OCI-LY1 (cell line): ENCODE measurements at regions not wholly inside any gene's neighbourhood (a gene's known extent, or its start where the extent isn't known, plus 50 kb on each side); places are given as distances from the start of the nearest gene placed in this dataset.

Experiments
- H2AFZ ChIP-seq: fragments of 200-600 bp; sonication (generic), shearing (Covaris generic); 2 replicates; pipeline ENCODE4 v1.6.0; 2014; ENCODE audit warnings: antibody characterized with exemption, mild to moderate bottlenecking, low read length
- H3F3A ChIP-seq: fragments of 200-600 bp; sonication (generic), shearing (Covaris generic); 2 replicates; pipeline ENCODE4 v1.6.0; 2014; ENCODE audit warnings: mild to moderate bottlenecking, antibody characterized with exemption, low read length, moderate library complexity; ENCODE audit not compliant: insufficient read depth
- H3K27ac ChIP-seq: fragments of 200-600 bp; sonication (generic); 2 replicates; pipeline ENCODE4 v1.5.1; 2014; ENCODE audit warnings: low read length, mixed run types, mild to moderate bottlenecking, low read depth; ENCODE audit not compliant: poor library complexity, severe bottlenecking
- H3K27me3 ChIP-seq: fragments of 200-600 bp; sonication (generic); 2 replicates; pipeline ENCODE4 v1.6.0; 2014; ENCODE audit warnings: antibody characterized with exemption, mild to moderate bottlenecking, low read length, moderate library complexity; ENCODE audit not compliant: insufficient read depth
- H3K36me3 ChIP-seq: fragments of 200-600 bp; sonication (generic); 2 replicates; pipeline ENCODE4 v1.6.1; 2014; ENCODE audit warnings: mild to moderate bottlenecking, antibody characterized with exemption, low read length, moderate library complexity, mixed read lengths; ENCODE audit not compliant: insufficient read depth
- H3K4me1 ChIP-seq: fragments of 200-600 bp; sonication (generic); 2 replicates; pipeline ENCODE4 v1.5.1; 2014; ENCODE audit warnings: mild to moderate bottlenecking, low read length, moderate library complexity; ENCODE audit not compliant: insufficient read depth, severe bottlenecking
- H3K4me2 ChIP-seq: fragments of 200-600 bp; sonication (generic), shearing (Covaris generic); 2 replicates; pipeline ENCODE4 v1.6.1; 2014; ENCODE audit warnings: low read length
- H3K4me3 ChIP-seq: fragments of 200-600 bp; sonication (generic); 2 replicates; pipeline ENCODE4 v1.5.1; 2014; ENCODE audit warnings: low read length, low read depth, mild to moderate bottlenecking, mixed read lengths; ENCODE audit not compliant: poor library complexity, severe bottlenecking
- H3K79me2 ChIP-seq: fragments of 200-600 bp; shearing (Covaris generic); 2 replicates; pipeline ENCODE4 v1.6.1; 2016; ENCODE audit warnings: mixed run types, low read length, mixed read lengths; ENCODE audit not compliant: insufficient read depth
- H3K9ac ChIP-seq: fragments of 200-600 bp; sonication (generic), shearing (Covaris generic); 2 replicates; pipeline ENCODE4 v1.6.1; 2014; ENCODE audit warnings: mild to moderate bottlenecking, low read length, mixed read lengths
- H3K9me2 ChIP-seq: fragments of 200-600 bp; sonication (generic), shearing (Covaris generic); 2 replicates; pipeline ENCODE4 v1.6.1; 2014; ENCODE audit warnings: low read depth, mild to moderate bottlenecking, low read length, mixed read lengths
- H3K9me3 ChIP-seq: fragments of 200-600 bp; shearing (Covaris generic); 2 replicates; pipeline ENCODE4 v1.6.1; 2014; ENCODE audit warnings: low read length, mixed read lengths
- H4K20me1 ChIP-seq: fragments of 200-600 bp; sonication (generic), shearing (Covaris generic); 2 replicates; pipeline ENCODE4 v1.6.0; 2016; ENCODE audit warnings: mild to moderate bottlenecking, low read length; ENCODE audit not compliant: insufficient read depth
- CTCF ChIP-seq: fragments of 200-600 bp; sonication (generic), shearing (Covaris generic); IDR thresholded peaks from 2 replicates; pipeline ENCODE4 v1.5.1; 2017; ENCODE audit warnings: mild to moderate bottlenecking, antibody characterized with exemption, low read length, moderate library complexity, mixed read lengths
- EZH2 ChIP-seq: fragments of 200-600 bp; sonication (generic), shearing (Covaris generic); IDR thresholded peaks from 2 replicates; pipeline ENCODE4 v1.8.0; 2017; ENCODE audit warnings: borderline replicate concordance, mixed run types, mild to moderate bottlenecking, antibody characterized with exemption, low read length, moderate library complexity, mixed read lengths

DNA sequence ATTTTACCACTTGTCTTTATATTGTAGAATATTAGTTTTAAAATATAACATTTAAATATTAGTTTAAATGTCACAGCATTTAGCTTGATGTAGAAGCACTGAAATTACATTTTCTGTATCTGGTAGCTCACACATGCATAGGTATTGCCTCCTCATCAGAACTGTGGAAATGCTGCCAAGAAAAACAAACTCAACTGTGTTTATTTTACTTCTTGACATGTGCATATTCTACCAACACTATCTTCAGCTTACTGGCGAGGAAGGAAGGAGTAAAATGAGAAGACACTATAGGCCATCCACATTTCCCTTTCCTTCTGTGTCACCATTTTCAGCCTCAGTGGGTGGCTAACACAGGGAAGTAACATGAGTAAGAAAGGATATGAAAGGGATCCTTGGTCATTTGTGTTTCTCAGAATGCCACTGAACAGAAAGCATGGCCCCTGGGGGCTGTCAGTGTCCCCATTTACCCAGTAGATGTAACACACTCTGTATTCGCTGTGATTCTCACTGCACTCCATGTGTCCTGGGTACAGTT, 81.0 kb upstream of the HTR4 start:
- H3K4me2 ChIP-seq = no peak overlapping the region
- H3K4me3 ChIP-seq = no peak overlapping the region
- no peaks in the 10 kb centered on the region for H3K9me2 ChIP-seq
- no peak overlapping the region for H2AFZ ChIP-seq
- no peaks in the 10 kb centered on the region for H3F3A ChIP-seq
- no peaks in the 10 kb centered on the region for H3K4me1 ChIP-seq
- no peaks in the 10 kb centered on the region for H3K79me2 ChIP-seq
- H4K20me1 ChIP-seq = no peaks in the 10 kb centered on the region
- no peaks in the 10 kb centered on the region for H3K9me3 ChIP-seq
- H3K27ac ChIP-seq = no peak overlapping the region
- TF ChIP-seq CTCF = no peak
- no peak for TF ChIP-seq EZH2
- no peak overlapping the region for H3K9ac ChIP-seq
- no peaks in the 10 kb centered on the region for H3K36me3 ChIP-seq
- H3K27me3 ChIP-seq = no peaks in the 10 kb centered on the region

DNA sequence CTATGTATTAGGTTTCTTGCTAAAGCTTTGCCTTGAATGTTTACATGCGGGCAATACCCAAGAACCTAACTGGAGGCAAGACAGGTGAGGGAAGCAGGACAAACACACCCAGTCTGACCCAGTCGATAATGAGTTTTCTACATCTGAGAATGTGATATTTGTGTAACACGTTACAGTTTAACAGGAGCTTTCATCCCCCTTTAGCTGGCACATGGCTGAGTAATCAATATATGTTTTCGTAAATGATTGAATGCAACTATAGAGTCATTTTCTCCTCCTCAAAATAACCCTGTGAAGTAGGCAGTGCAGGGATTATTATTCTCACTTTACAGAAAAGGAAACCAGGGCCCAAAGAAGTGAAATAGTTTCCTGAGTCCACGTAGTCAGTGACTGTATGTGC, 84.7 kb upstream of the HTR4 start:
- no peaks in the 10 kb centered on the region for H3K4me1 ChIP-seq
- no peaks in the 10 kb centered on the region for H3K27me3 ChIP-seq
- no peak overlapping the region for H3K9ac ChIP-seq
- no peak overlapping the region for H2AFZ ChIP-seq
- H3F3A ChIP-seq = no peaks in the 10 kb centered on the region
- H3K79me2 ChIP-seq = no peaks in the 10 kb centered on the region
- H3K9me2 ChIP-seq = no peaks in the 10 kb centered on the region
- H3K36me3 ChIP-seq = no peaks in the 10 kb centered on the region
- no peaks in the 10 kb centered on the region for H3K9me3 ChIP-seq
- TF ChIP-seq CTCF (no peak), EZH2 (no peak)
- H3K4me2 ChIP-seq = no peak overlapping the region
- H3K27ac ChIP-seq = no peak overlapping the region
- no peaks in the 10 kb centered on the region for H4K20me1 ChIP-seq
- H3K4me3 ChIP-seq = no peak overlapping the region

GRCh38 chr5:148739524-148739923, 85.2 kb upstream of the HTR4 start:
- no peaks in the 10 kb centered on the region for H3F3A ChIP-seq
- H3K4me1 ChIP-seq = no peaks in the 10 kb centered on the region
- no peak overlapping the region for H3K4me2 ChIP-seq
- H3K9me3 ChIP-seq = no peaks in the 10 kb centered on the region
- H4K20me1 ChIP-seq = no peaks in the 10 kb centered on the region
- no peaks in the 10 kb centered on the region for H3K79me2 ChIP-seq
- H3K9ac ChIP-seq = no peak overlapping the region
- no peak overlapping the region for H2AFZ ChIP-seq
- TF ChIP-seq CTCF (no peak), EZH2 (no peak)
- H3K27ac ChIP-seq = no peak overlapping the region
- no peaks in the 10 kb centered on the region for H3K36me3 ChIP-seq
- no peaks in the 10 kb centered on the region for H3K9me2 ChIP-seq
- H3K27me3 ChIP-seq = no peaks in the 10 kb centered on the region
- H3K4me3 ChIP-seq = no peak overlapping the region
